ENCODE measurements at regions not wholly inside any gene's neighbourhood (a gene's known extent, or its start where the extent isn't known, plus 50 kb on each side); places are given as distances from the start of the nearest gene placed in this dataset.

DNA sequence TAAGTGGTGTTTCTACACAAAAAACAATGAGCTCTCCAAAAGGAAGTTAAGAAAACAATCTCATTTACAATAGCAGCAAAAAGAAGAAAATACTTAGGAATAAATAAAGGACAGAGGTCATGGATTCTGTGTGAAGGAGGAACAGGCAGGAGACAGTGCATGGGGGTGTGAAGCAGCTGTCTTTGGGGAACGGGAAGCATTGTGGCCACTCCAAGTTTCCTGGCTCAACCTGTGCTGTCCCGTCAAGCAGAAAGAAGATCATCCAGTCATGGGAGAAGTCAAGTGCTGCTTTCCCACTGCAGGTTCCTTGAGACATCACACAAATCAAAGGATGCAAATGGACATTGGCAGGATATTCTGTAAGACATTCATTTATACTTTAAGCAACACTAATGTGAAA is 66.1 kb upstream of the MAML3 start:
- TF ChIP-seq, protein P1, sequence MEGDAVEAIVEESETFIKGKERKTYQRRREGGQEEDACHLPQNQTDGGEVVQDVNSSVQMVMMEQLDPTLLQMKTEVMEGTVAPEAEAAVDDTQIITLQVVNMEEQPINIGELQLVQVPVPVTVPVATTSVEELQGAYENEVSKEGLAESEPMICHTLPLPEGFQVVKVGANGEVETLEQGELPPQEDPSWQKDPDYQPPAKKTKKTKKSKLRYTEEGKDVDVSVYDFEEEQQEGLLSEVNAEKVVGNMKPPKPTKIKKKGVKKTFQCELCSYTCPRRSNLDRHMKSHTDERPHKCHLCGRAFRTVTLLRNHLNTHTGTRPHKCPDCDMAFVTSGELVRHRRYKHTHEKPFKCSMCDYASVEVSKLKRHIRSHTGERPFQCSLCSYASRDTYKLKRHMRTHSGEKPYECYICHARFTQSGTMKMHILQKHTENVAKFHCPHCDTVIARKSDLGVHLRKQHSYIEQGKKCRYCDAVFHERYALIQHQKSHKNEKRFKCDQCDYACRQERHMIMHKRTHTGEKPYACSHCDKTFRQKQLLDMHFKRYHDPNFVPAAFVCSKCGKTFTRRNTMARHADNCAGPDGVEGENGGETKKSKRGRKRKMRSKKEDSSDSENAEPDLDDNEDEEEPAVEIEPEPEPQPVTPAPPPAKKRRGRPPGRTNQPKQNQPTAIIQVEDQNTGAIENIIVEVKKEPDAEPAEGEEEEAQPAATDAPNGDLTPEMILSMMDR (IDR thresholded peaks at IDR 0.05), result no peak
- TF ChIP-seq POLR2A (IDR thresholded peaks at IDR 0.05), result no peak
- TF ChIP-seq POLR2AphosphoS5 (IDR thresholded peaks at IDR 0.05; ENCODE audit: insufficient read depth in 1 of 2, low read depth in 1 of 2), result no peak

Measured in vagina (tissue), 2 donors.